GM12865 (cell line): ENCODE measurements at regions not wholly inside any gene's neighbourhood (a gene's known extent, or its start where the extent isn't known, plus 50 kb on each side); places are given as distances from the start of the nearest gene placed in this dataset.
A peak's percentile ranks its signal among the peaks of the same experiment; 100 is the strongest.

Source experiments
- DNase-seq: peaks from one replicate; pipeline ENCODE4 v3.0.0; 2010; ENCODE audit warnings: low read depth
- H3K4me3 ChIP-seq: 2 replicates; pipeline ENCODE4 v1.5.1; 2011; ENCODE audit warnings: mild to moderate bottlenecking, low read depth, low read length, control low read depth
- CTCF ChIP-seq: IDR thresholded peaks from 2 replicates; pipeline ENCODE4 v1.5.1; 2011; ENCODE audit warnings: low read length, control low read depth, low read depth, inconsistent platforms; ENCODE audit not compliant: insufficient read depth; ENCODE audit errors: missing control alignments

GRCh38 chr9:16025627-16026026, 472.8 kb downstream of the CCDC171 start:
- no peak for DNase-seq
- no peak overlapping the region for H3K4me3 ChIP-seq
- no peak for TF ChIP-seq CTCF

- TF ChIP-seq CTCF = no peak
- H3K4me3 ChIP-seq = no peak overlapping the region
Measured at GRCh38 chr9:16026886-16027285, 474.0 kb downstream of the CCDC171 start.

GRCh38 chr9:16028548-16028947, 475.7 kb downstream of the CCDC171 start:
- DNase-seq = no peak
- no peak overlapping the region for H3K4me3 ChIP-seq
- no peak for TF ChIP-seq CTCF

More at GRCh38 chr9:16026886-16027285, 474.0 kb downstream of the CCDC171 start:
- DNase-seq = no peak

GRCh38 chr9:16029046-16029615, 476.3 kb downstream of the CCDC171 start:
- DNase-seq = no peak
- no peak for TF ChIP-seq CTCF
- no peak overlapping the region for H3K4me3 ChIP-seq

- DNase-seq = no peak
- TF ChIP-seq CTCF = no peak
- H3K4me3 ChIP-seq = no peak overlapping the region
Measured at GRCh38 chr9:16029796-16030363, 477.0 kb downstream of the CCDC171 start.

- DNase-seq = peak; percentile 77
- H3K4me3 ChIP-seq = no peak overlapping the region
- no peak for TF ChIP-seq CTCF
Measured at GRCh38 chr9:16030528-16031185, 477.8 kb downstream of the CCDC171 start.
